NCI-H146 (cell line): ENCODE measurements at regions not wholly inside any gene's neighbourhood (a gene's known extent, or its start where the extent isn't known, plus 50 kb on each side); places are given as distances from the start of the nearest gene placed in this dataset.

Experiments
- DNase-seq: peaks from one replicate; lab custom pipeline; 2025; lab: John Stamatoyannopoulos, UW

- peak; percentile 41 for DNase-seq
Measured at GRCh38 chr3:127458696-127459604, 131.6 kb downstream of the TPRA1 start.

GRCh38 chr3:127457546-127458145 is 132.9 kb downstream of the TPRA1 start:
- DNase-seq = no peak

- DNase-seq = no peak
Measured at GRCh38 chr3:127457094-127457475, 133.4 kb downstream of the TPRA1 start.

- DNase-seq = peak; percentile 51
Measured at GRCh38 chr3:127456471-127457093, 134.0 kb downstream of the TPRA1 start.

- DNase-seq = peak; percentile 84
Measured at GRCh38 chr3:127455541-127456450, 134.7 kb downstream of the TPRA1 start.

GRCh38 chr3:127454968-127455367 is 135.6 kb downstream of the TPRA1 start:
- DNase-seq = no peak

- DNase-seq = no peak
Measured at GRCh38 chr3:127454051-127454450, 136.5 kb downstream of the TPRA1 start.

GRCh38 chr3:127452321-127452821 is 138.2 kb downstream of the TPRA1 start:
- peak; percentile 60 for DNase-seq

- DNase-seq = no peak
Measured at GRCh38 chr3:127451321-127451720, 139.2 kb downstream of the TPRA1 start.

GRCh38 chr3:127450331-127450730 is 140.2 kb downstream of the TPRA1 start:
- DNase-seq = no peak

- no peak for DNase-seq
Measured at GRCh38 chr3:127449486-127450212, 140.9 kb downstream of the TPRA1 start.

- no peak for DNase-seq
Measured at GRCh38 chr3:127448671-127449070, 141.9 kb downstream of the TPRA1 start.

GRCh38 chr3:127448161-127448561 is 142.4 kb downstream of the TPRA1 start:
- DNase-seq = no peak

- DNase-seq = no peak
Measured at GRCh38 chr3:127446756-127447155, 143.8 kb downstream of the TPRA1 start.

- DNase-seq = no peak
Measured at GRCh38 chr3:127445581-127446343, 144.8 kb downstream of the TPRA1 start.

GRCh38 chr3:127444761-127445160 is 145.8 kb downstream of the TPRA1 start:
- no peak for DNase-seq

GRCh38 chr3:127443581-127444375 is 146.8 kb downstream of the TPRA1 start:
- no peak for DNase-seq

- no peak for DNase-seq
Measured at GRCh38 chr3:127442506-127442905, 148.0 kb downstream of the TPRA1 start.

GRCh38 chr3:127441764-127442163 is 148.8 kb downstream of the TPRA1 start:
- no peak for DNase-seq
